Lower leg skin (tissue), 3 donors: ENCODE measurements at regions not wholly inside any gene's neighbourhood (a gene's known extent, or its start where the extent isn't known, plus 50 kb on each side); places are given as distances from the start of the nearest gene placed in this dataset.

Experiments
- CTCF ChIP-seq, 3 donors: fragments of 450-650 bp; IDR thresholded peaks; one replicate each; pipeline ENCODE4 v1.5.1; 2016; ENCODE audit warnings: antibody characterized with exemption in 3 of 3, mild to moderate bottlenecking in 3 of 3, moderate library complexity in 2 of 3
- POLR2A ChIP-seq, 2 donors: fragments of 450-650 bp; IDR thresholded peaks; one replicate each; pipeline ENCODE4 v1.6.1; 2016 to 2017; ENCODE audit warnings: antibody characterized with exemption in 2 of 2, mild to moderate bottlenecking in 1 of 2, moderate library complexity in 1 of 2

- TF ChIP-seq CTCF (IDR thresholded peaks at IDR 0.05) (no peak), POLR2A (IDR thresholded peaks at IDR 0.05) (no peak)
Observed at GRCh38 chr3:177887475-177887874, 648.8 kb upstream of the KCNMB2 start.
